SK-N-SH treated with all-trans-retinoic acid at 6 μM for 48 hours (cell line): ENCODE measurements at regions not wholly inside any gene's neighbourhood (a gene's known extent, or its start where the extent isn't known, plus 50 kb on each side); places are given as distances from the start of the nearest gene placed in this dataset.

Experiments used
- ATAC-seq: fragments of 200-7000 bp; cut with Tn5 transposase; 3 replicates; pipeline ENCODE4 v1.9.1; 2020; ENCODE audit warnings: mild to moderate bottlenecking, moderate library complexity
- ARNTL ChIP-seq: fragments of 450-650 bp; formaldehyde crosslinking; IDR thresholded peaks from 2 replicates; pipeline ENCODE4 v1.5.0; 2020; ENCODE audit warnings: low read depth, mild to moderate bottlenecking, moderate library complexity, borderline replicate concordance
- BACH2 ChIP-seq: fragments of 250-450 bp; sonication (Bioruptor Pico); IDR thresholded peaks from 2 replicates; pipeline ENCODE4 v1.9.0; 2021; ENCODE audit warnings: mild to moderate bottlenecking, borderline replicate concordance
- CREB5 ChIP-seq: fragments of 250-450 bp; sonication (Bioruptor Pico); IDR thresholded peaks from 2 replicates; pipeline ENCODE4 v1.5.1; 2020; ENCODE audit warnings: low read depth, mild to moderate bottlenecking, moderate library complexity
- CSDC2 ChIP-seq: fragments of 250-450 bp; sonication (Bioruptor Pico); IDR thresholded peaks from 2 replicates; pipeline ENCODE4 v1.5.0; 2020; ENCODE audit warnings: mild to moderate bottlenecking, moderate library complexity
- CSRNP3 ChIP-seq: fragments of 250-450 bp; sonication (Bioruptor Pico); IDR thresholded peaks from 2 replicates; pipeline ENCODE4 v1.5.1; 2021; ENCODE audit warnings: mild to moderate bottlenecking, moderate library complexity
- ESRRG ChIP-seq: fragments of 250-450 bp; sonication (Bioruptor Pico); IDR thresholded peaks from 2 replicates; pipeline ENCODE4 v1.6.1; 2021; ENCODE audit warnings: mild to moderate bottlenecking
- GLIS3 ChIP-seq: fragments of 250-450 bp; sonication (Bioruptor Pico); IDR thresholded peaks from 2 replicates; pipeline ENCODE4 v1.5.0; 2020; ENCODE audit warnings: mild to moderate bottlenecking, moderate library complexity
- ISL1 ChIP-seq: fragments of 250-450 bp; sonication (Bioruptor Pico); IDR thresholded peaks from 2 replicates; pipeline ENCODE4 v2.1.2; 2022; ENCODE audit warnings: mild to moderate bottlenecking, moderate library complexity
- OSR1 ChIP-seq: fragments of 250-450 bp; sonication (Bioruptor Pico); IDR thresholded peaks from 2 replicates; pipeline ENCODE4 v1.8.0; 2022; ENCODE audit warnings: moderate library complexity, mild to moderate bottlenecking, inconsistent platforms
- PATZ1 ChIP-seq: fragments of 250-450 bp; sonication (Bioruptor Pico); IDR thresholded peaks from 2 replicates; pipeline ENCODE4 v1.8.0; 2020; ENCODE audit warnings: mild to moderate bottlenecking, moderate library complexity, borderline replicate concordance
- POU6F1 ChIP-seq: fragments of 250-450 bp; sonication (Bioruptor Pico); IDR thresholded peaks from 2 replicates; pipeline ENCODE4 v1.8.0; 2021; ENCODE audit warnings: low read depth, mild to moderate bottlenecking, moderate library complexity, borderline replicate concordance
- PPARA ChIP-seq: fragments of 250-450 bp; sonication (Bioruptor Pico); IDR thresholded peaks from 2 replicates; pipeline ENCODE4 v1.5.0; 2020; ENCODE audit warnings: mild to moderate bottlenecking, borderline replicate concordance
- RARB ChIP-seq: fragments of 250-450 bp; sonication (Bioruptor Pico); IDR thresholded peaks from 2 replicates; pipeline ENCODE4 v1.8.0; 2021; ENCODE audit warnings: mild to moderate bottlenecking, moderate library complexity
- SNAI2 ChIP-seq: fragments of 250-450 bp; sonication (Bioruptor Pico); IDR thresholded peaks from 2 replicates; pipeline ENCODE4 v1.5.0; 2020; ENCODE audit warnings: mild to moderate bottlenecking, moderate library complexity
- TCF4 ChIP-seq: fragments of 250-450 bp; sonication (Bioruptor Pico); IDR thresholded peaks from 2 replicates; pipeline ENCODE4 v1.8.0; 2021; ENCODE audit warnings: mild to moderate bottlenecking, moderate library complexity, borderline replicate concordance
- TOX ChIP-seq: fragments of 250-450 bp; sonication (Bioruptor Pico); IDR thresholded peaks from 2 replicates; pipeline ENCODE4 v1.8.0; 2021; ENCODE audit warnings: mild to moderate bottlenecking, moderate library complexity, borderline replicate concordance
- ZC3H10 ChIP-seq: fragments of 250-450 bp; sonication (Bioruptor Pico); IDR thresholded peaks from 2 replicates; pipeline ENCODE4 v1.5.1; 2021; ENCODE audit warnings: mild to moderate bottlenecking, moderate library complexity
- ZFP3 ChIP-seq: fragments of 250-450 bp; sonication (Bioruptor Pico); IDR thresholded peaks from 2 replicates; pipeline ENCODE4 v1.5.0; 2020; ENCODE audit warnings: mild to moderate bottlenecking, moderate library complexity
- ZFP30 ChIP-seq: fragments of 450-650 bp; formaldehyde crosslinking; IDR thresholded peaks from 2 replicates; pipeline ENCODE4 v1.5.0; 2022; ENCODE audit warnings: mild to moderate bottlenecking, moderate library complexity
- ZNF565 ChIP-seq: fragments of 450-650 bp; formaldehyde crosslinking; conservative IDR thresholded peaks from 2 replicates; pipeline ENCODE4 v1.5.0; 2020; ENCODE audit warnings: low read depth, mild to moderate bottlenecking, moderate library complexity
- ZNF70 ChIP-seq: fragments of 450-650 bp; formaldehyde crosslinking; IDR thresholded peaks from 2 replicates; pipeline ENCODE4 v1.5.0; 2020; ENCODE audit warnings: mild to moderate bottlenecking, moderate library complexity
- ZNF8 ChIP-seq: fragments of 450-650 bp; formaldehyde crosslinking; IDR thresholded peaks from 2 replicates; pipeline ENCODE4 v1.5.0; 2020; ENCODE audit warnings: mild to moderate bottlenecking, moderate library complexity

GRCh38 chr16:59432276-59432675 lies 698.2 kb upstream of the GOT2 start:
- no peak for ATAC-seq
- no peak for TF ChIP-seq TOX (CRISPR knock-in tag)
- no peak for TF ChIP-seq ZNF565 (CRISPR knock-in tag)
- no peak for TF ChIP-seq ZNF8 (CRISPR knock-in tag)
- no peak for TF ChIP-seq SNAI2 (CRISPR knock-in tag)
- no peak for TF ChIP-seq BACH2
- no peak for TF ChIP-seq ISL1
- no peak for TF ChIP-seq PATZ1 (CRISPR knock-in tag)
- no peak for TF ChIP-seq CSRNP3 (CRISPR knock-in tag)
- TF ChIP-seq ZFP3 (CRISPR knock-in tag): no peak
- no peak for TF ChIP-seq RARB (CRISPR knock-in tag)
- TF ChIP-seq ZC3H10: no peak
- TF ChIP-seq GLIS3 (CRISPR knock-in tag): no peak
- TF ChIP-seq ZFP30: no peak
- TF ChIP-seq ARNTL (CRISPR knock-in tag): no peak
- no peak for TF ChIP-seq TCF4 (CRISPR knock-in tag)
- no peak for TF ChIP-seq ZNF70 (CRISPR knock-in tag)
- TF ChIP-seq OSR1: no peak
- TF ChIP-seq CREB5: no peak
- TF ChIP-seq POU6F1 (CRISPR knock-in tag): no peak

- no peak for ATAC-seq
- no peak for TF ChIP-seq ZNF70 (CRISPR knock-in tag)
- TF ChIP-seq PPARA (CRISPR knock-in tag): no peak
- no peak for TF ChIP-seq ESRRG (CRISPR knock-in tag)
- TF ChIP-seq TOX (CRISPR knock-in tag): no peak
These were observed 690.7 kb upstream of the GOT2 start for GRCh38 chr16:59424714-59425273.

- ATAC-seq: no peak
- TF ChIP-seq CSRNP3 (CRISPR knock-in tag) (no peak), ZNF565 (CRISPR knock-in tag) (no peak)
- TF ChIP-seq, all 23 proteins: peak for 0
These were observed 678.1 kb upstream of the GOT2 start for GRCh38 chr16:59411961-59412841.

GRCh38 chr16:59410451-59410850 lies 676.3 kb upstream of the GOT2 start:
- TF ChIP-seq CSDC2 (no peak), CSRNP3 (CRISPR knock-in tag) (no peak), PATZ1 (CRISPR knock-in tag) (no peak), OSR1 (no peak), TOX (CRISPR knock-in tag) (no peak), GLIS3 (CRISPR knock-in tag) (no peak), ESRRG (CRISPR knock-in tag) (no peak), ZFP30 (no peak), ZFP3 (CRISPR knock-in tag) (no peak), ZNF565 (CRISPR knock-in tag) (no peak), ZNF70 (CRISPR knock-in tag) (no peak), RARB (CRISPR knock-in tag) (no peak), TCF4 (CRISPR knock-in tag) (no peak), BACH2 (no peak)
- ATAC-seq: no peak
